ENCODE measurements at regions not wholly inside any gene's neighbourhood (a gene's known extent, or its start where the extent isn't known, plus 50 kb on each side); places are given as distances from the start of the nearest gene placed in this dataset.
A peak's percentile ranks its signal among the peaks of the same experiment; 100 is the strongest.

DNA sequence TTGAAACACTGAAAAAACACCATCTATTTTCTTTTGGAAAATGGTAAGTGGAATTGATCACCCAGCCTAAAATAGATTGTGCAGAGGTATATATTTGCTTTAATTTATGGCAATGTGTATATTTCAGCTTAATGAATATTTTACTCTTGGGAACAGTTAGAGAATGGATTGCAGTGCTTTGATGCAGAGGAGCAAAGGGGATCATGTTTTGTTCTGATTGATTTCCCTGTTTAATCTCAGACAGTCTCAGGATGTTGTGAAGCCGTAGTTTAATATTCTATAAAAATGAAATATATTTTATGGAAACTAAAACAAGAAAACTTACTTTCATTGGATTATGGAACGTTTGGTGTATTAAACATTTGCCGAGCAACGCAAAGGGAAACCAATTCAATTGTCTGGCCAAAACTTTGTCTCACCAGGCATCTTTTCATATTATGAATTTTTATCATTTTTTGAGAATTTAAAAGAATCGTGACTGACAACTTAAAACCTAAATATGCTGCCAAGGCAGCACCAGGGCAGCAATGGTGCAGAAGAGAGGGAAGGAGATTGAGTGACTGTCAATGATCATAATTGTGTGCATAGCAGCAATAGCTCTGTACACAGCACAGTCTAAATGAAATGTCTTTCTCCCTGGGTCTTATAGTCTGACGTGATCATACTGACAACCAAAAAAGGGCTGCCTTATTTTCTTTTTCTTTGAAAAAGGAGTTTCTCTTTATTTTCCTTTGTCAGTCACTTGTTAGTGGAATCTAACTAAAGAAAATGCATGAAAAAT, 105.5 kb upstream of the EPHA7 start:
- DNase-seq (no peak), ATAC-seq (ENCODE audit: insufficient read depth, low FRiP score) (no peak)
- Histone ChIP-seq H3K9ac (ENCODE audit: insufficient read depth in 1 of 2, low read length in 2 of 2) (no peak overlapping the region), H3K27me3 (ENCODE audit: control insufficient read depth in 3 of 3, insufficient read depth in 3 of 3, low read length in 2 of 3) (no peaks in the 10 kb centered on the region), H3K27ac (ENCODE audit: low read depth in 1 of 2, low read length in 1 of 2) (no peak overlapping the region), H3K9me3 (ENCODE audit: control insufficient read depth in 4 of 4, insufficient read depth in 3 of 4, low read length in 3 of 4) (no peaks in the 10 kb centered on the region), H3K36me3 (ENCODE audit: control insufficient read depth in 4 of 4, insufficient read depth in 4 of 4, low read length in 4 of 4) (no peaks in the 10 kb centered on the region), H3K4me1 (ENCODE audit: control insufficient read depth in 5 of 5, insufficient read depth in 5 of 5, low read length in 5 of 5) (peaks cover 0 to 5% (median 0%) of the 10 kb centered on the region in 5 donors), H3K4me3 (no peak overlapping the region)
- 80 to 81% methylated on average over 6 of the region's 6 CpGs for WGBS, 2 donors
- TF ChIP-seq, protein P1, sequence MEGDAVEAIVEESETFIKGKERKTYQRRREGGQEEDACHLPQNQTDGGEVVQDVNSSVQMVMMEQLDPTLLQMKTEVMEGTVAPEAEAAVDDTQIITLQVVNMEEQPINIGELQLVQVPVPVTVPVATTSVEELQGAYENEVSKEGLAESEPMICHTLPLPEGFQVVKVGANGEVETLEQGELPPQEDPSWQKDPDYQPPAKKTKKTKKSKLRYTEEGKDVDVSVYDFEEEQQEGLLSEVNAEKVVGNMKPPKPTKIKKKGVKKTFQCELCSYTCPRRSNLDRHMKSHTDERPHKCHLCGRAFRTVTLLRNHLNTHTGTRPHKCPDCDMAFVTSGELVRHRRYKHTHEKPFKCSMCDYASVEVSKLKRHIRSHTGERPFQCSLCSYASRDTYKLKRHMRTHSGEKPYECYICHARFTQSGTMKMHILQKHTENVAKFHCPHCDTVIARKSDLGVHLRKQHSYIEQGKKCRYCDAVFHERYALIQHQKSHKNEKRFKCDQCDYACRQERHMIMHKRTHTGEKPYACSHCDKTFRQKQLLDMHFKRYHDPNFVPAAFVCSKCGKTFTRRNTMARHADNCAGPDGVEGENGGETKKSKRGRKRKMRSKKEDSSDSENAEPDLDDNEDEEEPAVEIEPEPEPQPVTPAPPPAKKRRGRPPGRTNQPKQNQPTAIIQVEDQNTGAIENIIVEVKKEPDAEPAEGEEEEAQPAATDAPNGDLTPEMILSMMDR (IDR thresholded peaks at IDR 0.05; ENCODE audit: control extremely low read depth, extremely low read depth): no peak

DNA sequence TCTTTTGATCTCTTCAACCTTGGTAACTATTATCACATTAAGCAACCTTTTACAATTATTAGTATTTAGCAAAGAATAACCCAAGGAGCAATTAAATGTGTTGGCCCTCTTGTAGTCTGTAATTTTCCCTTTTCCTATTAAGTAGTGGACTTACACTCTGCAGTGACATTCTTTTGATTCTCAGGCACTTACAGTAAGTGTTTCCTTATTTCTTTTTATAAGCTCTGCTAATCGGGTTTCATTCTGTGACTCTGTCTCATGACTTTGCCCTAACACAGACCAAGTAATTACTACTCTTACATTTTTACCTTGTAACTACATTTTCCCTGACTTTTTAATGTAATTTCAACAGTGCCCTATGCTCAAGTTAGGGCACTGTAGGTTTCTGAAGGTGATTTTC, 104.0 kb upstream of the EPHA7 start:
- no peak overlapping the region for H3K4me3 ChIP-seq
- TF ChIP-seq, protein P1 (IDR thresholded peaks at IDR 0.05; ENCODE audit: control extremely low read depth, extremely low read depth): no peak
- 49 to 84% methylated on average over 1 of the region's 1 CpG for WGBS, 2 donors
- no peaks in the 10 kb centered on the region for H3K36me3 ChIP-seq (ENCODE audit: control insufficient read depth in 4 of 4, insufficient read depth in 4 of 4, low read length in 4 of 4)
- H3K9ac ChIP-seq (ENCODE audit: insufficient read depth in 1 of 2, low read length in 2 of 2): no peak overlapping the region
- no peak for ATAC-seq (ENCODE audit: insufficient read depth, low FRiP score)
- H3K9me3 ChIP-seq (ENCODE audit: control insufficient read depth in 4 of 4, insufficient read depth in 3 of 4, low read length in 3 of 4): no peaks in the 10 kb centered on the region
- H3K27me3 ChIP-seq (ENCODE audit: control insufficient read depth in 3 of 3, insufficient read depth in 3 of 3, low read length in 2 of 3): no peaks in the 10 kb centered on the region
- peak in 1 of 3 donors; percentile 22 for DNase-seq
- H3K4me1 ChIP-seq (ENCODE audit: control insufficient read depth in 5 of 5, insufficient read depth in 5 of 5, low read length in 5 of 5): peaks cover 0 to 5% (median 0%) of the 10 kb centered on the region in 5 donors
- H3K27ac ChIP-seq (ENCODE audit: low read depth in 1 of 2, low read length in 1 of 2): no peak overlapping the region

DNA sequence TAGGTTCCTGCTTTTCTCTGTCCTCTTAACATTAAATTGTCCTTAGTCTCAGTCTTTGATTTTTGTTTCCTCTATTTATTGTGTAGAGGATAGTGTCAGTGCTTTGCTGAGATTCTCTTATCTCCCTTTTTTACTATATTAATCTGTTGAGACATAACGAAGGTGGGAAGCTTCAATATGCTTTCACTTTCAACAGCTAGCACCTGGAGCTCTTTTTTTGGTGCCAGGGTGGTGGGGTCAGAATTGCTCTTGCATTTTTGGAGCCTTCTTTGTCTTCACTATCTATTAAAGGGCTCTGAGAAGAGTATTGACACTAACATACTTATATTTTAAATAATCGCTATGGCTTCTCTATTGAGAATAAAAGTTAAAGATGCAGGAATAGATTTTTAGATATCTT, 97.1 kb upstream of the EPHA7 start:
- H3K27me3 ChIP-seq (ENCODE audit: control insufficient read depth in 3 of 3, insufficient read depth in 3 of 3, low read length in 2 of 3): no peaks in the 10 kb centered on the region
- 59 to 74% methylated on average over 2 of the region's 2 CpGs for WGBS, 2 donors
- DNase-seq: no peak
- no peaks in the 10 kb centered on the region for H3K4me1 ChIP-seq (ENCODE audit: control insufficient read depth in 5 of 5, insufficient read depth in 5 of 5, low read length in 5 of 5)
- no peaks in the 10 kb centered on the region for H3K36me3 ChIP-seq (ENCODE audit: control insufficient read depth in 4 of 4, insufficient read depth in 4 of 4, low read length in 4 of 4)
- H3K27ac ChIP-seq (ENCODE audit: low read depth in 1 of 2, low read length in 1 of 2): no peak overlapping the region
- no peaks in the 10 kb centered on the region for H3K9me3 ChIP-seq (ENCODE audit: control insufficient read depth in 4 of 4, insufficient read depth in 3 of 4, low read length in 3 of 4)
- TF ChIP-seq, protein P1 (IDR thresholded peaks at IDR 0.05; ENCODE audit: control extremely low read depth, extremely low read depth): no peak
- no peak overlapping the region for H3K4me3 ChIP-seq
- ATAC-seq (ENCODE audit: insufficient read depth, low FRiP score): no peak
- H3K9ac ChIP-seq (ENCODE audit: insufficient read depth in 1 of 2, low read length in 2 of 2): no peak overlapping the region

DNA sequence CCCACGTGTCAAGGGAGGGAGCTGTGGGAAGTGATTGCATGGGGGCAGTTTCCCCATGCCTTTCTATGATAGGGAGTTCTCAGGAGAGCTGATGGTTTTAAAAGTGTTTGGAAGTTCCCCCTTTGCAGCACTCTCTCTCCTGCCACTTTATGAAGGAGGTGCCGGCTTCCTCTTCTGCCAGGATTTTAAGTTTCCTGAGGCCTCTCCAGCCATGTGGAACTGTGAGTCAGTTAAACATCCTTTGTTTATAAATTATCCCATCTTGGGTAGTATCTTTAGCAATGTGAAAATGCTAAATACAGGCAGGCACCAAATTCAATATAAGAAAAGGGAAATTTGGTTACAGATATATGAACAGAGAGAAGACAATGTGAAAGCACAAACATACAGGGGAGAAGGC, 96.4 kb upstream of the EPHA7 start:
- DNase-seq (no peak), ATAC-seq (ENCODE audit: insufficient read depth, low FRiP score) (no peak)
- Histone ChIP-seq H3K36me3 (ENCODE audit: control insufficient read depth in 4 of 4, insufficient read depth in 4 of 4, low read length in 4 of 4) (no peaks in the 10 kb centered on the region), H3K4me1 (ENCODE audit: control insufficient read depth in 5 of 5, insufficient read depth in 5 of 5, low read length in 5 of 5) (no peaks in the 10 kb centered on the region), H3K9me3 (ENCODE audit: control insufficient read depth in 4 of 4, insufficient read depth in 3 of 4, low read length in 3 of 4) (no peaks in the 10 kb centered on the region), H3K9ac (ENCODE audit: insufficient read depth in 1 of 2, low read length in 2 of 2) (no peak overlapping the region), H3K27me3 (ENCODE audit: control insufficient read depth in 3 of 3, insufficient read depth in 3 of 3, low read length in 2 of 3) (no peaks in the 10 kb centered on the region), H3K4me3 (no peak overlapping the region), H3K27ac (ENCODE audit: low read depth in 1 of 2, low read length in 1 of 2) (no peak overlapping the region)
- TF ChIP-seq, protein P1 (IDR thresholded peaks at IDR 0.05; ENCODE audit: control extremely low read depth, extremely low read depth): no peak
- 43 to 45% methylated on average over 2 of the region's 2 CpGs for WGBS, 2 donors
